ENCODE measurements at regions not wholly inside any gene's neighbourhood (a gene's known extent, or its start where the extent isn't known, plus 50 kb on each side); places are given as distances from the start of the nearest gene placed in this dataset.

GRCh38 chr7:79529214-79529880, 75.9 kb upstream of the MAGI2 start:
- Histone ChIP-seq H3K79me2 (ENCODE audit: low read length) (no peaks in the 10 kb centered on the region), H3K9ac (ENCODE audit: low read length) (no peak overlapping the region), H3K27me3 (ENCODE audit: low read length) (no peaks in the 10 kb centered on the region), H3K9me2 (replicated peaks; ENCODE audit: low read length) (no peaks in the 10 kb centered on the region), H4K20me1 (ENCODE audit: low read length) (no peaks in the 10 kb centered on the region), H3K4me3 (ENCODE audit: low read length) (no peak overlapping the region), H3K4me2 (ENCODE audit: low read length) (no peak overlapping the region), H3F3A (ENCODE audit: low read length, unreplicated experiment) (no peaks in the 10 kb centered on the region), H3K27ac (ENCODE audit: low read length) (no peak overlapping the region), H3K36me3 (ENCODE audit: low read depth, low read length) (no peaks in the 10 kb centered on the region), H3K9me3 (ENCODE audit: low read length) (no peaks in the 10 kb centered on the region), H3K4me1 (ENCODE audit: insufficient read depth, low read length) (peaks cover 16% of the 10 kb centered on the region; the same call in 1 of the 2 replicates), H2AFZ (ENCODE audit: low read length) (no peak overlapping the region)
- no peak for ATAC-seq
- intact Hi-C loops (cut with micrococcal nuclease), result no loop called here
- ChIA-PET POLR2A (ENCODE audit: unreplicated experiment) (no interaction called here), CTCF (no interaction called here)
- TF ChIP-seq EZH2phosphoT487 (IDR thresholded peaks at IDR 0.05; ENCODE audit: borderline replicate concordance, low read length) (no peak), EZH2 (IDR thresholded peaks at IDR 0.05; ENCODE audit: low read length, unreplicated experiment) (no peak)
- TF ChIP-seq, protein P1, sequence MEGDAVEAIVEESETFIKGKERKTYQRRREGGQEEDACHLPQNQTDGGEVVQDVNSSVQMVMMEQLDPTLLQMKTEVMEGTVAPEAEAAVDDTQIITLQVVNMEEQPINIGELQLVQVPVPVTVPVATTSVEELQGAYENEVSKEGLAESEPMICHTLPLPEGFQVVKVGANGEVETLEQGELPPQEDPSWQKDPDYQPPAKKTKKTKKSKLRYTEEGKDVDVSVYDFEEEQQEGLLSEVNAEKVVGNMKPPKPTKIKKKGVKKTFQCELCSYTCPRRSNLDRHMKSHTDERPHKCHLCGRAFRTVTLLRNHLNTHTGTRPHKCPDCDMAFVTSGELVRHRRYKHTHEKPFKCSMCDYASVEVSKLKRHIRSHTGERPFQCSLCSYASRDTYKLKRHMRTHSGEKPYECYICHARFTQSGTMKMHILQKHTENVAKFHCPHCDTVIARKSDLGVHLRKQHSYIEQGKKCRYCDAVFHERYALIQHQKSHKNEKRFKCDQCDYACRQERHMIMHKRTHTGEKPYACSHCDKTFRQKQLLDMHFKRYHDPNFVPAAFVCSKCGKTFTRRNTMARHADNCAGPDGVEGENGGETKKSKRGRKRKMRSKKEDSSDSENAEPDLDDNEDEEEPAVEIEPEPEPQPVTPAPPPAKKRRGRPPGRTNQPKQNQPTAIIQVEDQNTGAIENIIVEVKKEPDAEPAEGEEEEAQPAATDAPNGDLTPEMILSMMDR (conservative IDR thresholded peaks at IDR 0.05; ENCODE audit: low read depth, low read length), result no peak
- no TSS peak for BruUV-seq (replicated peaks)
- DNase-seq, result no peak

DNA sequence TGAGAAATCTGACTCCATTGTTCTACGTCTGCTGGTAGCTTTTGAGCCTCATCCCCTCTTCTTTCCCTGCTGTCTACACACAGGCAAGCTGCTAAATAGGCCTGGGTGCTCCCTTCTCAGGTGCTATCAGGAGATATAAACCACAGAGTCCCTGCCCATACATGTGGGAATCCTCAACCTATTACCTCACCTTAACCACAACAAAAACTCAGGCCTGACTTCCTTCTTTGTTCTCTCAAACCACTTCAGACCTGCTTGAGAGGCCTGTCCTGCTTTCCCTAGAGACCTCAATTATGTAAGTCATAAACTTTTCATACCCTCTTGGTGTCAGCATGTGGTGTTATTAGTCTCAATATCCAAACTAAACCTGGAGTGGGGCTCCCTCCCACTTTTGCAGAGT, 75.0 kb upstream of the MAGI2 start:
- Histone ChIP-seq H3K9me3 (ENCODE audit: low read length) (no peaks in the 10 kb centered on the region), H2AFZ (ENCODE audit: low read length) (no peak overlapping the region), H3K9ac (ENCODE audit: low read length) (no peak overlapping the region), H3K4me2 (ENCODE audit: low read length) (no peak overlapping the region), H4K20me1 (ENCODE audit: low read length) (no peaks in the 10 kb centered on the region), H3F3A (ENCODE audit: low read length, unreplicated experiment) (no peaks in the 10 kb centered on the region), H3K9me2 (replicated peaks; ENCODE audit: low read length) (no peaks in the 10 kb centered on the region), H3K4me3 (ENCODE audit: low read length) (no peak overlapping the region), H3K27ac (ENCODE audit: low read length) (no peak overlapping the region), H3K79me2 (ENCODE audit: low read length) (no peaks in the 10 kb centered on the region), H3K36me3 (ENCODE audit: low read depth, low read length) (no peaks in the 10 kb centered on the region), H3K27me3 (ENCODE audit: low read length) (no peaks in the 10 kb centered on the region), H3K4me1 (ENCODE audit: insufficient read depth, low read length) (peaks cover 13% of the 10 kb centered on the region; the same call in 1 of the 2 replicates)
- intact Hi-C loops (cut with micrococcal nuclease), result no loop called here
- ChIA-PET POLR2A (ENCODE audit: unreplicated experiment) (interaction anchor here (0.7 kb wide), 1 partner anchor 42 kb away, joined by 3 read pairs; no protein-coding TSS in a partner anchor), CTCF (no interaction called here)
- DNase-seq (peak; percentile 53), ATAC-seq (peak; percentile 41)
- no TSS peak for BruUV-seq (replicated peaks)
- no peak for TF ChIP-seq EZH2phosphoT487 (IDR thresholded peaks at IDR 0.05; ENCODE audit: borderline replicate concordance, low read length)
- TF ChIP-seq, protein P1 (conservative IDR thresholded peaks at IDR 0.05; ENCODE audit: low read depth, low read length), result no peak
- no peak for TF ChIP-seq EZH2 (IDR thresholded peaks at IDR 0.05; ENCODE audit: low read length, unreplicated experiment)

DNA sequence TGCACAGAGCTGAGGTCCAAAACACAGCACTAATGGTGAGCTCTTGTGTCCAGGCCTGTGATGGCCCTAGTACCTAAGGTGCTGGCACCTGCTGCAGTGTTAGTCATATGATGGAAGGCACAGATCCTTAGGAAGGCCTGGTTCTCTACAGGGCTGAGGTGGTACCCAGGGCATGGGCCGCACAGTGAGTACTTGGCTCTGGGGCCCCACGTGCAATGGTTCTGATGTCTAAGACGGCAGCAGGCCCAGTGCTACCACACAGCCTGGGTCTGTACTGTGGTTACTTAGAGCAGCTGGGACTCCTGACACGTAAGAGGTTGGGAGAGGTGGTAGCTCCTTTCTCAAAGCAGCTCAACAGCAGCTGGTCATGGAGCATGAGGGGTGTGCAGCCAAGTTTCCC, 70.6 kb upstream of the MAGI2 start:
- ATAC-seq (no peak), DNase-seq (no peak)
- Histone ChIP-seq H3K9me2 (replicated peaks; ENCODE audit: low read length) (no peaks in the 10 kb centered on the region), H3K4me1 (ENCODE audit: insufficient read depth, low read length) (peaks cover 16% of the 10 kb centered on the region; the same call in 1 of the 2 replicates), H3K79me2 (ENCODE audit: low read length) (no peaks in the 10 kb centered on the region), H3K9me3 (ENCODE audit: low read length) (no peaks in the 10 kb centered on the region), H4K20me1 (ENCODE audit: low read length) (no peaks in the 10 kb centered on the region), H3K27me3 (ENCODE audit: low read length) (no peaks in the 10 kb centered on the region), H3F3A (ENCODE audit: low read length, unreplicated experiment) (no peaks in the 10 kb centered on the region), H3K9ac (ENCODE audit: low read length) (no peak overlapping the region), H3K4me3 (ENCODE audit: low read length) (no peak overlapping the region), H3K4me2 (ENCODE audit: low read length) (no peak overlapping the region), H2AFZ (ENCODE audit: low read length) (no peak overlapping the region), H3K36me3 (ENCODE audit: low read depth, low read length) (no peaks in the 10 kb centered on the region), H3K27ac (ENCODE audit: low read length) (no peak overlapping the region)
- no TSS peak for BruUV-seq (replicated peaks)
- intact Hi-C loops (cut with micrococcal nuclease), result no loop called here
- TF ChIP-seq EZH2phosphoT487 (IDR thresholded peaks at IDR 0.05; ENCODE audit: borderline replicate concordance, low read length) (no peak), EZH2 (IDR thresholded peaks at IDR 0.05; ENCODE audit: low read length, unreplicated experiment) (no peak)
- TF ChIP-seq, protein P1 (conservative IDR thresholded peaks at IDR 0.05; ENCODE audit: low read depth, low read length), result no peak
- ChIA-PET CTCF (no interaction called here), POLR2A (ENCODE audit: unreplicated experiment) (no interaction called here)

All from PC-3 (cell line).